ENCODE measurements at regions not wholly inside any gene's neighbourhood (a gene's known extent, or its start where the extent isn't known, plus 50 kb on each side); places are given as distances from the start of the nearest gene placed in this dataset.

DNA sequence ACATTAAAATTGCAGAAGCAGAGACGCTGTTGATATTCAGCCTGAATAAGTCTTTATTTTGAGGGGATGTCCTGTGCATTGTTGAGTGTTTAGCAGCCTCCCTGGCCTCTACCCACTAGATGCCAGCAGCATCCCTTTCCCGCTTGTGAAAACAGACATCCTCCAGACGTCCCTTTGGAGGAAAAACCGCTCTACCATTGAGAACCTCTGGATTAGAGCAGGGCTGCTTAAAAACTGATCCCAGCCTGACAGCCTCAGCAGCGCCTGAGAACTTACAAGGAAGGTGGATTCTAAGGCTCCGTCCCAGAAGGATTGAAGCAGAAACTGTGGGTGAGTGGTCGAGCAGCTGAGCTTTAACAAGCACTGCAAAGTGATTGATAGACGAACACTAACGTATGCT is 349.7 kb downstream of the CYRIA start:
- no peak overlapping the region for H3K4me3 ChIP-seq
- H3K27me3 ChIP-seq (replicated peaks in 1 of 7), result no peaks in the 10 kb centered on the region
- DNase-seq, result no peak
- intact Hi-C loops (cut with DNase I; ENCODE audit: low total_unique reads), result no loop called here
- TF ChIP-seq POLR2AphosphoS5 (IDR thresholded peaks at IDR 0.05), result no peak
- no peak for TF ChIP-seq POLR2A (IDR thresholded peaks at IDR 0.05)
- TF ChIP-seq, protein P1, sequence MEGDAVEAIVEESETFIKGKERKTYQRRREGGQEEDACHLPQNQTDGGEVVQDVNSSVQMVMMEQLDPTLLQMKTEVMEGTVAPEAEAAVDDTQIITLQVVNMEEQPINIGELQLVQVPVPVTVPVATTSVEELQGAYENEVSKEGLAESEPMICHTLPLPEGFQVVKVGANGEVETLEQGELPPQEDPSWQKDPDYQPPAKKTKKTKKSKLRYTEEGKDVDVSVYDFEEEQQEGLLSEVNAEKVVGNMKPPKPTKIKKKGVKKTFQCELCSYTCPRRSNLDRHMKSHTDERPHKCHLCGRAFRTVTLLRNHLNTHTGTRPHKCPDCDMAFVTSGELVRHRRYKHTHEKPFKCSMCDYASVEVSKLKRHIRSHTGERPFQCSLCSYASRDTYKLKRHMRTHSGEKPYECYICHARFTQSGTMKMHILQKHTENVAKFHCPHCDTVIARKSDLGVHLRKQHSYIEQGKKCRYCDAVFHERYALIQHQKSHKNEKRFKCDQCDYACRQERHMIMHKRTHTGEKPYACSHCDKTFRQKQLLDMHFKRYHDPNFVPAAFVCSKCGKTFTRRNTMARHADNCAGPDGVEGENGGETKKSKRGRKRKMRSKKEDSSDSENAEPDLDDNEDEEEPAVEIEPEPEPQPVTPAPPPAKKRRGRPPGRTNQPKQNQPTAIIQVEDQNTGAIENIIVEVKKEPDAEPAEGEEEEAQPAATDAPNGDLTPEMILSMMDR (IDR thresholded peaks at IDR 0.05 in 8 of 11, conservative IDR thresholded peaks at IDR 0.05 in 3 of 11), result no peak
- WGBS, 5 donors, result 82 to 90% (median 87%) methylated on average over 9 of the region's 9 CpGs
- peaks cover 0 to 8% (median 0%) of the 10 kb centered on the region in 6 donors for H3K4me1 ChIP-seq
- no peaks in the 10 kb centered on the region for H3K36me3 ChIP-seq
- H3K27ac ChIP-seq, result no peak overlapping the region
- H3K9me3 ChIP-seq, result no peaks in the 10 kb centered on the region

DNA sequence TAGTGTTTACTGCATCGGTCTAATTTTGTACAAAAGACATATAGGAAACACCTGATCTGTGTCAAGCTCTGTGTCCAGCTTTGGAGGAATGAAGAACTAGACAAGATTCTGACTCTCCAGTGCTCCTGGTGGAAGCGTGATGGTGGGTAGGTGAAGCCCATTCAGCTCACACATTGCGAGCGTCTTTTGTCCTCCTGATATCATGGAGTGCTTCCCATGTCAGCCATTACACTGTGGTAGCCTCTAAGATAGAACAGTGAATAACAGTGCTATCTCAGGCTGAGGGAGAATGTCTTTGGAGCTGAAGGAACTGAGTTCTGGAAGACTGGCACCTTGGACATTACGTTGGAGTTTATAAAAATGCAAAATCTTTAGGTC is 350.2 kb downstream of the CYRIA start:
- intact Hi-C loops (cut with DNase I; ENCODE audit: low total_unique reads), result no loop called here
- Histone ChIP-seq H3K27ac (no peak overlapping the region), H3K4me3 (no peak overlapping the region), H3K4me1 (peaks cover 0 to 8% (median 0%) of the 10 kb centered on the region in 6 donors), H3K36me3 (no peaks in the 10 kb centered on the region), H3K27me3 (replicated peaks in 1 of 7) (no peaks in the 10 kb centered on the region), H3K9me3 (no peaks in the 10 kb centered on the region)
- no peak for TF ChIP-seq POLR2AphosphoS5 (IDR thresholded peaks at IDR 0.05)
- TF ChIP-seq POLR2A (IDR thresholded peaks at IDR 0.05), result no peak
- TF ChIP-seq, protein P1 (IDR thresholded peaks at IDR 0.05 in 8 of 11, conservative IDR thresholded peaks at IDR 0.05 in 3 of 11), result no peak
- no peak for DNase-seq
- WGBS, 5 donors, result 58 to 74% (median 63%) methylated on average over 5 of the region's 5 CpGs

DNA sequence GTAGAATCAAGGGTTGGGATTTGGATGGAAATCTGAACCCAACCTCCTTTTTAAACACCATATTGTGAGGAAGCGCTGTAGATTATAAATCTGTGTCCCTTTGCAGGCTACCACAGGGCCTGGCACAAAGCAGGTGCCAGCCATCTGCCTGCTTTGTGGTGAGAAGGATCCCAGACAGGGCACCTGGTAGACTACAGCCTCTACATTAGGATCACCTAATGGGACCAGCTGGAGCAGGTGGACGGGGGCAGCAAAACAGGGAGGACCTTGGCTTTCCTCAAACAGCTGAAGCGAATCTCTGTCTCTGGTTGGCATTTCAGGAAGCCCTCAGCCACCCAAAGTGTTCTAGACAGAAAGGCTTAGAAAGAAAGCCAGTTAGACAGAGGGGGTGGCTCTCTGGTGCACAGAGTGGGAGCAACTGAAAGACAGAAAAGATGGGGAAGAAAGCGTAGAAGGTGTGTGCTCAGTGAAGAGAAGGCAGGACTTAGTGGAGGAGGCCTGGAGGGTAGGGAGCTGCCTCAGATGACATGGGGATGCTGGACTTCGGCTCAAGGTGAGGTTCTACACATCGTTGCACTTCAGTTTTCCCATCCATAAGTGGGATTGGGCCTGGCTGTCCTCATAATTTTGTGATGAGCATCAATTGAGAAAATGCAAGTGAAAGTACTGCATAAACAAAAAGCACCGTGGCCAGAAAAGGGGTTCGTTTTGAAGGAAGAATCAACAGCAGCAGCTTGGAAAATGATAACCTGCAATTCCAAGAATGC is 350.8 kb downstream of the CYRIA start:
- WGBS, 5 donors, result 70 to 83% (median 75%) methylated on average over 8 of the region's 8 CpGs
- intact Hi-C loops (cut with DNase I; ENCODE audit: low total_unique reads), result no loop called here
- Histone ChIP-seq H3K27ac (no peak overlapping the region), H3K4me1 (peaks cover 0 to 8% (median 0%) of the 10 kb centered on the region in 6 donors), H3K36me3 (no peaks in the 10 kb centered on the region), H3K4me3 (no peak overlapping the region), H3K9me3 (no peaks in the 10 kb centered on the region), H3K27me3 (replicated peaks in 1 of 7) (no peaks in the 10 kb centered on the region)
- TF ChIP-seq, protein P1 (IDR thresholded peaks at IDR 0.05 in 8 of 11, conservative IDR thresholded peaks at IDR 0.05 in 3 of 11), result no peak
- no peak for TF ChIP-seq POLR2AphosphoS5 (IDR thresholded peaks at IDR 0.05)
- TF ChIP-seq POLR2A (IDR thresholded peaks at IDR 0.05), result no peak
- no peak for DNase-seq

DNA sequence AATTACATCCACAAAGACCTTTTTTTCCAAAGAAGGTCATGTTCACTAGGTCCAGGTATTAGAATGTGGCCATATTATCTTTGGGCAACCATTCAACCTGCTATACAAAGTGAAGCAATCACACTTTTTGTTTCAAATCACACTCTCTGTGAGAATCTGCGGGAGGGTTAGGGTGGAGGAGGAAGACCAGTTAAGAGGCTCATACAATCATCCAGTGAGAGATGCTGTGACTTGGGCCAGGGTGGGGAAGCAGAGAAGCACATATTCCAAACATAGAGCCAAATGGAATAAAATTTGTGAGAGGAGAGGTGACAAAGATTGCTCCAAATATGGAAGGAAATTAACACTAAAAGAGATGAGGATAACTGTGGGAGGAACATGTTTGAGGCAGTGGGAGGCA is 351.6 kb downstream of the CYRIA start:
- H3K9me3 ChIP-seq, result no peaks in the 10 kb centered on the region
- H3K27me3 ChIP-seq (replicated peaks in 1 of 7), result no peaks in the 10 kb centered on the region
- H3K4me3 ChIP-seq, result no peak overlapping the region
- intact Hi-C loops (cut with DNase I; ENCODE audit: low total_unique reads), result no loop called here
- TF ChIP-seq, protein P1 (IDR thresholded peaks at IDR 0.05 in 8 of 11, conservative IDR thresholded peaks at IDR 0.05 in 3 of 11), result no peak
- TF ChIP-seq POLR2A (IDR thresholded peaks at IDR 0.05), result no peak
- TF ChIP-seq POLR2AphosphoS5 (IDR thresholded peaks at IDR 0.05), result no peak
- peaks cover 0 to 8% (median 0%) of the 10 kb centered on the region in 6 donors for H3K4me1 ChIP-seq
- H3K36me3 ChIP-seq, result no peaks in the 10 kb centered on the region
- 85 to 97% (median 90%) methylated on average over 1 of the region's 1 CpG for WGBS, 5 donors
- H3K27ac ChIP-seq, result no peak overlapping the region
- no peak for DNase-seq
